GM12892 (cell line): ENCODE measurements at regions not wholly inside any gene's neighbourhood (a gene's known extent, or its start where the extent isn't known, plus 50 kb on each side); places are given as distances from the start of the nearest gene placed in this dataset.

Source experiments
- POLR2A ChIP-seq: IDR thresholded peaks from 2 replicates; pipeline ENCODE4 v1.6.1; 2011; ENCODE audit warnings: low read depth, low read length, control low read depth
- POLR2AphosphoS5 ChIP-seq: IDR thresholded peaks from 2 replicates; pipeline ENCODE4 v1.6.1; 2011; ENCODE audit warnings: low read depth, low read length, control low read depth
- TAF1 ChIP-seq: IDR thresholded peaks from 2 replicates; pipeline ENCODE4 v1.6.1; 2011; ENCODE audit warnings: low read depth, mild to moderate bottlenecking, control low read depth, low read length, borderline replicate concordance

GRCh38 chrX:5681159-5681558 lies 547.5 kb downstream of the NLGN4X start:
- TF ChIP-seq POLR2AphosphoS5, result no peak
- TF ChIP-seq POLR2A, result no peak
- TF ChIP-seq TAF1, result no peak
